K562 (cell line): ENCODE measurements at regions not wholly inside any gene's neighbourhood (a gene's known extent, or its start where the extent isn't known, plus 50 kb on each side); places are given as distances from the start of the nearest gene placed in this dataset.

ENCODE experiments used
- ATAC-seq: fragments of 200-7000 bp; cut with Tn5 transposase; 3 replicates; pipeline ENCODE4 v1.9.1; 2020; ENCODE audit warnings: moderate library complexity
- BruUV-seq: library from RNA; stranded (reverse); fragments of 400-500 nt; replicated peaks from 2 replicates; lab custom pipeline; 2021; lab: Mats Ljungman, UMichigan
- CTCF ChIA-PET: fragments of 300-600 bp; formaldehyde crosslinking; extraction: SDS; loops from one replicate; lab custom pipeline; 2021; ENCODE audit warnings: low intra/inter-chr PET ratio; lab: Yijun Ruan, JAX
- POLR2A ChIA-PET: fragments of 300-600, 350-650 bp; sonication (Branson Sonifier 250); formaldehyde crosslinking; extraction: SDS; loops from one replicate; lab custom pipeline; 2021; ENCODE audit warnings: antibody characterized with exemption, inconsistent platforms; lab: Yijun Ruan, JAX
- DNase-seq, 4 experiments: peaks; one replicate each; pipeline versions ENCODE4 v3.0.0 to v3.0.0-alpha.2; 2011 to 2018; ENCODE audit warnings: low spot score in 3 of 4, mixed read lengths in 3 of 4; ENCODE audit errors: extremely low read depth in 1 of 4
- FAIRE-seq: peaks from 2 replicates; lab custom pipeline; 2011; peaks lifted over from hg19 to GRCh38; lab: Jason Lieb, UNC
- H2AFZ ChIP-seq: 2 replicates; pipeline ENCODE4 v1.6.0; 2011; ENCODE audit warnings: low read depth, low read length, control low read depth, inconsistent platforms
- H3K27ac ChIP-seq: fragments of 200-600 bp; 3 replicates; pipeline ENCODE4 v1.8.0; 2011; ENCODE audit warnings: low read depth, mild to moderate bottlenecking, control low read depth, inconsistent platforms, low read length, moderate library complexity, mixed read lengths; ENCODE audit errors: extremely low read depth
- H3K27me3 ChIP-seq, 2 experiments: fragments of 300-600 bp in 1 of 2; 2 replicates in 1 of 2; 3 replicates in 1 of 2; pipeline versions ENCODE4 v1.6.0 to v1.8.0; 2011; ENCODE audit warnings: inconsistent platforms in 2 of 2, low read length in 2 of 2, mild to moderate bottlenecking in 1 of 2, mixed read lengths in 1 of 2, moderate library complexity in 1 of 2; ENCODE audit not compliant: control insufficient read depth in 2 of 2, insufficient read depth in 2 of 2
- H3K36me3 ChIP-seq: fragments of 300-600 bp; 3 replicates; pipeline ENCODE4 v1.8.0; 2011; ENCODE audit warnings: mild to moderate bottlenecking, low read length, inconsistent platforms; ENCODE audit not compliant: control insufficient read depth, insufficient read depth
- H3K4me1 ChIP-seq, 2 experiments: fragments of 200-600 bp in 1 of 2; replicated peaks in 1 of 2; 2 replicates in 1 of 2; 3 replicates in 1 of 2; pipeline versions ENCODE4 v1.5.1 to v1.8.0; 2011; ENCODE audit warnings: inconsistent platforms in 2 of 2, low read length in 2 of 2, mild to moderate bottlenecking in 1 of 2, mixed read lengths in 1 of 2, moderate library complexity in 1 of 2; ENCODE audit not compliant: control insufficient read depth in 2 of 2, insufficient read depth in 2 of 2
- H3K4me2 ChIP-seq: 2 replicates; pipeline ENCODE4 v1.6.1; 2011; ENCODE audit warnings: low read length, control low read depth, inconsistent platforms, mixed read lengths; ENCODE audit not compliant: insufficient read depth
- H3K4me3 ChIP-seq: fragments of 200-600 bp; sonication (generic), shearing (Covaris generic); 2 replicates; pipeline ENCODE4 v1.5.1; 2016; ENCODE audit warnings: control low read depth, inconsistent platforms
- H3K79me2 ChIP-seq: fragments of 200-600 bp; 3 replicates; pipeline ENCODE4 v1.8.0; 2011; ENCODE audit warnings: low read length, inconsistent platforms; ENCODE audit not compliant: control insufficient read depth, insufficient read depth
- H3K9ac ChIP-seq, 2 experiments: 2 replicates each; pipeline versions ENCODE4 v1.6.0 to v1.6.1; 2011; ENCODE audit warnings: low read depth in 2 of 2, low read length in 2 of 2, control low read depth in 1 of 2, inconsistent platforms in 1 of 2, mild to moderate bottlenecking in 1 of 2, mixed read lengths in 1 of 2; ENCODE audit not compliant: insufficient read depth in 1 of 2
- H3K9me1 ChIP-seq: one replicate; pipeline ENCODE4 v1.6.0; 2011; ENCODE audit warnings: inconsistent platforms, mild to moderate bottlenecking, low read length, moderate library complexity; ENCODE audit not compliant: control insufficient read depth, insufficient read depth
- H3K9me3 ChIP-seq: replicated peaks from 2 replicates; pipeline ENCODE4 v1.5.1; 2011; ENCODE audit warnings: low read depth, low read length, inconsistent platforms; ENCODE audit not compliant: control insufficient read depth, insufficient read depth
- H4K20me1 ChIP-seq: replicated peaks from 2 replicates; pipeline ENCODE4 v1.6.1; 2011; ENCODE audit warnings: low read length, inconsistent platforms, mixed read lengths; ENCODE audit not compliant: control insufficient read depth, insufficient read depth
- ATF1 ChIP-seq, 2 experiments: fragments of 450-650 bp in 1 of 2; IDR thresholded peaks; 2 replicates each; pipeline ENCODE4 v1.6.1; 2016; ENCODE audit warnings: missing compliant biosample characterization in 1 of 2, missing genetic modification characterization in 1 of 2
- CHD4 ChIP-seq: fragments of 200-600 bp; sonication (generic); IDR thresholded peaks from 3 replicates; pipeline ENCODE4 v1.6.1; 2012; ENCODE audit warnings: low read depth, mild to moderate bottlenecking, mixed read lengths, low read length, inconsistent platforms; ENCODE audit not compliant: insufficient read depth, insufficient replicate concordance, poor library complexity, severe bottlenecking
- DNMT1 ChIP-seq: fragments of 450-650 bp; IDR thresholded peaks from 2 replicates; pipeline ENCODE4 v1.6.1; 2016; ENCODE audit warnings: antibody characterized with exemption, mild to moderate bottlenecking
- ELK1 ChIP-seq: sonication (generic); formaldehyde crosslinking; IDR thresholded peaks from 2 replicates; pipeline ENCODE4 v1.8.1; 2022; ENCODE audit warnings: missing genetic modification reagents
- HIVEP1 ChIP-seq: fragments of 250-450 bp; sonication (Bioruptor Pico); IDR thresholded peaks from 2 replicates; pipeline ENCODE4 v1.4.0; 2020; ENCODE audit warnings: mild to moderate bottlenecking
- HSF4 ChIP-seq: fragments of 250-450 bp; sonication (Bioruptor Pico); IDR thresholded peaks from 2 replicates; pipeline ENCODE4 v2.1.2; 2022; ENCODE audit warnings: mild to moderate bottlenecking, moderate library complexity, borderline replicate concordance
- NKRF ChIP-seq: fragments of 450-650 bp; IDR thresholded peaks from 2 replicates; pipeline ENCODE4 v1.6.1; 2016; ENCODE audit warnings: borderline replicate concordance
- PHF8 ChIP-seq: fragments of 200-600 bp; sonication (generic); IDR thresholded peaks from 2 replicates; pipeline ENCODE4 v1.6.1; 2012; ENCODE audit warnings: mixed run types, mild to moderate bottlenecking, inconsistent platforms, low read length, moderate library complexity, borderline replicate concordance
- POLR2B ChIP-seq: fragments of 450-650 bp; IDR thresholded peaks from 2 replicates; pipeline ENCODE4 v1.6.1; 2018; ENCODE audit warnings: low read depth; ENCODE audit not compliant: partially characterized antibody
- ZNF239 ChIP-seq: fragments of 250-450 bp; sonication (Bioruptor Pico); IDR thresholded peaks from 2 replicates; pipeline ENCODE4 v1.4.0; 2020; ENCODE audit warnings: mild to moderate bottlenecking
- ZNF263 ChIP-seq: sonication (generic); formaldehyde crosslinking; IDR thresholded peaks from 2 replicates; pipeline ENCODE4 v1.8.0; 2022; ENCODE audit warnings: mild to moderate bottlenecking, missing genetic modification reagents, borderline replicate concordance
- WGBS: fragments of 100-300 bp; shearing (Covaris generic); methylation state at CpG from one replicate; pipeline ENCODE4 v1.1.6; 2016; ENCODE audit warnings: low coverage, mixed read lengths; ENCODE audit not compliant: insufficient coverage; ENCODE audit errors: missing lambda C conversion rate; 5-methylcytosine and 5-hydroxymethylcytosine counted together
- in situ Hi-C: fragments of 300-500 bp; cut with MboI; formaldehyde crosslinking; loops from 4 replicates; pipeline ENCODE4 v1.15.0; 2018; ENCODE audit warnings: inconsistent platforms, mixed read lengths
- intact Hi-C: fragments of 100-400 bp; cut with micrococcal nuclease; formaldehyde crosslinking; loops from 2 replicates; pipeline ENCODE4 v1.14.2; 2022

GRCh38 chr18:77679869-77680268, 430.2 kb downstream of the GALR1 start:
- intact Hi-C loops = no loop called here
- in situ Hi-C loops = no loop called here
- CTCF ChIA-PET = no interaction called here

GRCh38 chr18:77700051-77700450, 450.4 kb downstream of the GALR1 start:
- in situ Hi-C loops (no loop called here), intact Hi-C loops (no loop called here)
- Histone ChIP-seq H3K4me1 (no peaks in the 10 kb centered on the region), H3K4me2 (no peak overlapping the region), H3K27ac (no peak overlapping the region), H2AFZ (no peak overlapping the region), H3K9me3 (no peaks in the 10 kb centered on the region), H3K36me3 (no peaks in the 10 kb centered on the region), H4K20me1 (no peaks in the 10 kb centered on the region), H3K9ac (no peak overlapping the region), H3K4me3 (no peak overlapping the region), H3K79me2 (no peaks in the 10 kb centered on the region), H3K9me1 (no peaks in the 10 kb centered on the region), H3K27me3 (no peaks in the 10 kb centered on the region)
- 0% methylated on average over 6 of the region's 6 CpGs for WGBS
- DNase-seq (no peak), ATAC-seq (no peak), FAIRE-seq (no peak)
- BruUV-seq = no TSS peak
- ChIA-PET POLR2A (no interaction called here), CTCF (no interaction called here)
- TF ChIP-seq ZNF263 (CRISPR knock-in tag) (no peak), CHD4 (no peak), HIVEP1 (no peak), ZNF239 (no peak), ELK1 (CRISPR knock-in tag) (no peak), DNMT1 (no peak), ATF1 (CRISPR knock-in tag; IDR thresholded peaks at IDR 0.05) (no peak), ATF1 (tag; IDR thresholded peaks at IDR 0.05) (no peak), HSF4 (CRISPR knock-in tag) (no peak), PHF8 (no peak), POLR2B (no peak)

More at GRCh38 chr18:77679869-77680268, 430.2 kb downstream of the GALR1 start:
- Histone ChIP-seq H3K27me3 (no peaks in the 10 kb centered on the region), H3K9ac (no peak overlapping the region), H3K4me2 (no peak overlapping the region), H3K9me3 (no peaks in the 10 kb centered on the region), H4K20me1 (no peaks in the 10 kb centered on the region), H3K27ac (no peak overlapping the region), H3K36me3 (no peaks in the 10 kb centered on the region), H3K4me3 (no peak overlapping the region), H3K9me1 (no peaks in the 10 kb centered on the region), H3K4me1 (no peaks in the 10 kb centered on the region), H3K79me2 (no peaks in the 10 kb centered on the region), H2AFZ (no peak overlapping the region)
- 0% methylated on average over 3 of the region's 3 CpGs for WGBS
- DNase-seq (no peak), FAIRE-seq (no peak), ATAC-seq (no peak)
- TF ChIP-seq NKRF = no peak
- no TSS peak for BruUV-seq
- POLR2A ChIA-PET = no interaction called here
